Thoracic aorta (tissue), 2 donors: ENCODE measurements at regions not wholly inside any gene's neighbourhood (a gene's known extent, or its start where the extent isn't known, plus 50 kb on each side); places are given as distances from the start of the nearest gene placed in this dataset.

ENCODE experiments used
- ATAC-seq: fragments of 150-250 bp; one replicate; pipeline ENCODE4 v1.8.0; 2017; ENCODE audit warnings: low read depth; ENCODE audit not compliant: insufficient number of reproducible peaks, low FRiP score
- DNase-seq: peaks from one replicate; pipeline ENCODE4 v3.0.0-alpha.2; 2020; ENCODE audit warnings: low spot score
- H3K27ac ChIP-seq, 2 donors: fragments of 200-600 bp; sonication (generic); 1 replicate in 1 of 2; 2 replicates in 1 of 2; pipeline ENCODE4 v1.5.1; 2016; ENCODE audit warnings: mild to moderate bottlenecking in 2 of 2, moderate library complexity in 2 of 2
- H3K27me3 ChIP-seq: fragments of 200-600 bp; sonication (generic); replicated peaks from 2 replicates; pipeline ENCODE4 v1.6.0; 2016; ENCODE audit warnings: mild to moderate bottlenecking; ENCODE audit not compliant: insufficient read depth
- H3K36me3 ChIP-seq: fragments of 200-600 bp; sonication (generic); one replicate; pipeline ENCODE4 v1.5.1; 2016
- H3K4me1 ChIP-seq, 2 donors: fragments of 200-600 bp; sonication (generic); 1 replicate in 1 of 2; 2 replicates in 1 of 2; pipeline versions ENCODE4 v1.5.1 to v1.6.0; 2016; ENCODE audit warnings: low read depth in 2 of 2, mild to moderate bottlenecking in 1 of 2; ENCODE audit not compliant: control insufficient read depth in 1 of 2
- H3K4me3 ChIP-seq: fragments of 200-600 bp; sonication (generic); 2 replicates; pipeline ENCODE4 v1.5.1; 2016; ENCODE audit warnings: mild to moderate bottlenecking
- H3K9me3 ChIP-seq: fragments of 200-600 bp; sonication (generic); 2 replicates; pipeline ENCODE4 v1.5.1; 2016
- CTCF ChIP-seq: fragments of 200-600 bp; sonication (generic); IDR thresholded peaks from one replicate; pipeline ENCODE4 v1.5.1; 2019; ENCODE audit warnings: antibody characterized with exemption

GRCh38 chr19:32023564-32023832 lies 321.9 kb upstream of the ZNF507 start:
- Histone ChIP-seq H3K4me1 (no peaks in the 10 kb centered on the region), H3K27ac (no peak overlapping the region)
- TF ChIP-seq CTCF: no peak

GRCh38 chr19:32029235-32029634 lies 316.2 kb upstream of the ZNF507 start:
- no peak for ATAC-seq
- no peak overlapping the region for H3K27ac ChIP-seq
- no peak for TF ChIP-seq CTCF
- no peaks in the 10 kb centered on the region for H3K27me3 ChIP-seq
- H3K36me3 ChIP-seq: no peaks in the 10 kb centered on the region
- H3K4me1 ChIP-seq: no peaks in the 10 kb centered on the region
- no peak overlapping the region for H3K4me3 ChIP-seq
- H3K9me3 ChIP-seq: no peaks in the 10 kb centered on the region
- DNase-seq: no peak

More at GRCh38 chr19:32023564-32023832, 321.9 kb upstream of the ZNF507 start:
- no peaks in the 10 kb centered on the region for H3K9me3 ChIP-seq
- H3K4me3 ChIP-seq: no peak overlapping the region
- DNase-seq (no peak), ATAC-seq (no peak)
- no peaks in the 10 kb centered on the region for H3K27me3 ChIP-seq
- H3K36me3 ChIP-seq: no peaks in the 10 kb centered on the region

GRCh38 chr19:32032561-32032960 lies 312.8 kb upstream of the ZNF507 start:
- Histone ChIP-seq H3K4me3 (no peak overlapping the region), H3K27ac (no peak overlapping the region), H3K36me3 (no peaks in the 10 kb centered on the region), H3K4me1 (no peaks in the 10 kb centered on the region), H3K9me3 (no peaks in the 10 kb centered on the region), H3K27me3 (no peaks in the 10 kb centered on the region)
- no peak for TF ChIP-seq CTCF
- ATAC-seq: no peak
- DNase-seq: no peak

GRCh38 chr19:32035626-32036025 lies 309.8 kb upstream of the ZNF507 start:
- Histone ChIP-seq H3K9me3 (no peaks in the 10 kb centered on the region), H3K27ac (no peak overlapping the region), H3K4me1 (no peaks in the 10 kb centered on the region), H3K27me3 (no peaks in the 10 kb centered on the region), H3K36me3 (no peaks in the 10 kb centered on the region), H3K4me3 (no peak overlapping the region)
- ATAC-seq (no peak), DNase-seq (no peak)
- no peak for TF ChIP-seq CTCF

GRCh38 chr19:32038021-32038920 lies 307.1 kb upstream of the ZNF507 start:
- no peak for TF ChIP-seq CTCF
- Histone ChIP-seq H3K4me3 (no peak overlapping the region), H3K27me3 (peaks cover 7% of the 10 kb centered on the region), H3K4me1 (no peaks in the 10 kb centered on the region), H3K27ac (no peak overlapping the region), H3K9me3 (no peaks in the 10 kb centered on the region), H3K36me3 (no peaks in the 10 kb centered on the region)
- ATAC-seq: no peak
- no peak for DNase-seq
